T-helper 2 cell treated with Interferon-gamma antibody and Interleukin-4, amounts not matched to agents 5 μg/mL and 100 μg/mL, for 36 hours (primary cell): ENCODE measurements at regions not wholly inside any gene's neighbourhood (a gene's known extent, or its start where the extent isn't known, plus 50 kb on each side); places are given as distances from the start of the nearest gene placed in this dataset.

Experiments used
- DNase-seq: peaks from one replicate; pipeline ENCODE4 v3.0.0; 2021; ENCODE audit warnings: low spot score
- H3K27ac Mint-ChIP-seq: one replicate; pipeline ENCODE4 v1.8.0; 2021; ENCODE audit warnings: mild to moderate bottlenecking, mixed read lengths
- H3K27me3 Mint-ChIP-seq: one replicate; pipeline ENCODE4 v1.8.0; 2021; ENCODE audit warnings: low read depth, mixed read lengths
- H3K36me3 Mint-ChIP-seq: one replicate; pipeline ENCODE4 v1.8.0; 2021; ENCODE audit warnings: low read depth, mixed read lengths
- H3K4me1 Mint-ChIP-seq: one replicate; pipeline ENCODE4 v1.8.0; 2021; ENCODE audit warnings: low read depth, mixed read lengths
- H3K4me3 Mint-ChIP-seq: one replicate; pipeline ENCODE4 v1.8.0; 2022; ENCODE audit warnings: mild to moderate bottlenecking, moderate library complexity, mixed read lengths
- H3K9me3 Mint-ChIP-seq: one replicate; pipeline ENCODE4 v1.8.0; 2021; ENCODE audit warnings: mixed read lengths

DNA sequence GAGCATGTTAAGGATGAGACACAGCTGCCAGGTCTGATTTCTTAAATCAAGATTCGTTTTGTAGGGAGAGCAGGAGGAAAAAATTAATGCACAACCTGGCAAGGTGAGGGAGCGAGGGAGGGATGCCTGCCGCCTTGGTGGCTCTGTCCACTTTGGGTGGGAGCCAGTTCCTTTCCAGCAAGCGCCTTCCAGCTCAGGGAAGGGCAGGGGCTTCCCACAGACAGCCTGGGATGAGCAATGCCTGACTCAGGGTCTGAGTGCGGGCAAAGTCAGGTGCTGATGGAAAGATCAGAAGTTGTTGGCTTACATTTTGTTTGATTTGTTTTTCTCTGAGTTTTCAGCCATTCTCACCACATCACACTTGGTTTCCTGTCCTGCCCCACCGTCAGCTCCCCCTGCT lies 220.7 kb downstream of the ENGASE start:
- Mint-ChIP-seq H3K27ac (no peak overlapping the region), H3K36me3 (no peaks in the 10 kb centered on the region), H3K4me3 (no peak overlapping the region), H3K9me3 (no peaks in the 10 kb centered on the region), H3K27me3 (no peaks in the 10 kb centered on the region), H3K4me1 (no peaks in the 10 kb centered on the region)
- no peak for DNase-seq

- H3K4me3 Mint-ChIP-seq, result no peak overlapping the region
- H3K4me1 Mint-ChIP-seq, result no peaks in the 10 kb centered on the region
- DNase-seq, result peak; percentile 24
- no peak overlapping the region for H3K27ac Mint-ChIP-seq
- no peaks in the 10 kb centered on the region for H3K36me3 Mint-ChIP-seq
- no peaks in the 10 kb centered on the region for H3K9me3 Mint-ChIP-seq
- no peaks in the 10 kb centered on the region for H3K27me3 Mint-ChIP-seq
These were observed 219.9 kb downstream of the ENGASE start for GRCh38 chr17:79294459-79295071.

- Mint-ChIP-seq H3K36me3 (no peaks in the 10 kb centered on the region), H3K9me3 (no peaks in the 10 kb centered on the region)
These were observed 217.9 kb downstream of the ENGASE start for GRCh38 chr17:79292501-79292900.

DNA sequence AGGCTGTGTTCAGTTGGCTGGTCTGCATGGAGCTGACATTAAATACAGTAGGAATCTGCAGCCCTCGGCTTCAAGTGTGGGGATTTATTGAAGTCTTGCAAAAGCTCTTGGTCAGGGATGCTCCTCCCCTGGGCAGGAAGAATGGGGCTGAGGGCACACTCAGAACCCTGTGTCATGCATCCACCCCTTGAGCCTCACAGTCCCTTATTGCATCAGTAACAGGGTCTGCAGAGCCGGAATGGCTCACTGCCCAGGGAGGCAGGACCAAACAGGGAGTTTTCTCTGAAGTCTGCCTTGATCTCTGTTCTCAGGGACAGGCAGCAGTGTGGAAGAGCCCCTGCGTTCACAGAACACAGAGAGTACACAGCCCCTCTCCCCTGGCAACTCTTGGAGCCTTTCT lies 216.8 kb downstream of the ENGASE start:
- Mint-ChIP-seq H3K27ac (no peak overlapping the region), H3K36me3 (no peaks in the 10 kb centered on the region), H3K4me1 (no peaks in the 10 kb centered on the region), H3K9me3 (no peaks in the 10 kb centered on the region), H3K4me3 (no peak overlapping the region), H3K27me3 (no peaks in the 10 kb centered on the region)
- DNase-seq, result no peak

More at GRCh38 chr17:79292501-79292900, 217.9 kb downstream of the ENGASE start:
- no peak for DNase-seq
- no peak overlapping the region for H3K27ac Mint-ChIP-seq
- no peak overlapping the region for H3K4me3 Mint-ChIP-seq
- no peaks in the 10 kb centered on the region for H3K4me1 Mint-ChIP-seq
- no peaks in the 10 kb centered on the region for H3K27me3 Mint-ChIP-seq

DNA sequence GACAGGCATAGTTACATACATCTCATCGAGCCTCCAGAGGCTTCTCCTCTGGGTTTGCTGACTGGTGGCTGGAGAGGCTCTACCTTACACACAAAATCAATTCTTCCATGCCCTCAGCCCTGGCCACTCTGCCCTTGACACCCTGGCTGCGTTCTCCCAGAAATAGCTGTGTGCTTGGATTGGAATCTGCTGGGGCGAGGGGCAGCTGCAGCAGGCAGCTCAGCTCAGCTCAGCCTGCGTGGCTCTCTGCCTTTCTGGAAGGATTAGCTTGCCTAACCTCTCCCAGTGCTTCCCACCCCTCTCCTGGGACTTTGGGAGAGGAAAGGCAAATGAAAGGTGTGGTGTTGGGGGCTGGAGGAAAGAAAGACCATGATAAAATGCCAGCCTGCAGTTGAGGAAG lies 216.1 kb downstream of the ENGASE start:
- no peak for DNase-seq
- no peaks in the 10 kb centered on the region for H3K4me1 Mint-ChIP-seq
- no peaks in the 10 kb centered on the region for H3K9me3 Mint-ChIP-seq
- no peak overlapping the region for H3K27ac Mint-ChIP-seq
- no peaks in the 10 kb centered on the region for H3K27me3 Mint-ChIP-seq
- H3K4me3 Mint-ChIP-seq, result no peak overlapping the region
- H3K36me3 Mint-ChIP-seq, result no peaks in the 10 kb centered on the region

DNA sequence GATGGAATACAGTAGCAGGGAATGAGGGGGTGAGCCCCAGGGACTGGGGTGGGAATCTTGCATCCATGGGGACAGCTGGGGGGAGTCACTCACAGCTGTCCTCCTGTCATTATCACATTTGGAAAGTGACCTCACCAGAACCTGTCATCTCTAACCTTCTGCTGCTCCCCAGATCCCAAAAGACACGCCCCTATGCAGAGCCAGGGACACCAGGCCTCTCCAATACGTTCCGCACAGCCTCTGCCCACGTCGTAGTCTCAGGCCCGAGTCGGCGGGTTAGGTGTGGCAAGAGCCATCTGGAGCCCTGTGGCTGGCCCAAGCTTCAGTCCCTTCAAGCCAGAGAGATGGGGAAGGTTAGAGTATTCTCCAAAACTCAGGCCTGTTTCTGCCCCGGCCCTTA lies 214.3 kb downstream of the ENGASE start:
- H3K27me3 Mint-ChIP-seq, result no peaks in the 10 kb centered on the region
- no peak overlapping the region for H3K4me3 Mint-ChIP-seq
- H3K9me3 Mint-ChIP-seq, result no peaks in the 10 kb centered on the region
- H3K4me1 Mint-ChIP-seq, result no peaks in the 10 kb centered on the region
- DNase-seq, result no peak
- H3K27ac Mint-ChIP-seq, result no peak overlapping the region
- no peaks in the 10 kb centered on the region for H3K36me3 Mint-ChIP-seq

- H3K27ac Mint-ChIP-seq, result no peak overlapping the region
- H3K27me3 Mint-ChIP-seq, result no peaks in the 10 kb centered on the region
- no peaks in the 10 kb centered on the region for H3K36me3 Mint-ChIP-seq
- no peaks in the 10 kb centered on the region for H3K4me1 Mint-ChIP-seq
- DNase-seq, result no peak
- no peaks in the 10 kb centered on the region for H3K9me3 Mint-ChIP-seq
- H3K4me3 Mint-ChIP-seq, result no peak overlapping the region
These were observed 211.8 kb downstream of the ENGASE start for GRCh38 chr17:79286440-79286839.

DNA sequence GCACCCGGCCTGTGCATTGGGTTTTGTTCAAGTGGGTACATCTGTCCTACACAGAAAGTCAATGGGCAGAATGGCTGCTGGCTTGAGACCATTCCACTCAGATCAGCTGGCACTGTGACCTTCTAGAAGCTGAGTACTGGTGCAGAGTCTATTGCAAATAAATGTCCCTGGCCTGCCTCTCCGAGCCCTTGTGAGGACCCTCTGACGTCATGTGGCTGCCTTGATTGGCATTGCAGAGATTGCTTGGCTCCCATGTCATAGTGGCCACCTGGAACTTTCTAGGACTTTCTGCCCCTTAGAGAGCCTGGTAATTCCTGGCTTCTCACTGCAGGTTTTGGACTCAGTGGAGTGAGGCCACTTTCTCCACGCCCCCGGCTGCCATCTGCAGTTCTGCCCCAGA lies 211.3 kb downstream of the ENGASE start:
- no peaks in the 10 kb centered on the region for H3K9me3 Mint-ChIP-seq
- H3K27ac Mint-ChIP-seq, result no peak overlapping the region
- H3K27me3 Mint-ChIP-seq, result no peaks in the 10 kb centered on the region
- no peak overlapping the region for H3K4me3 Mint-ChIP-seq
- no peaks in the 10 kb centered on the region for H3K4me1 Mint-ChIP-seq
- no peak for DNase-seq
- no peaks in the 10 kb centered on the region for H3K36me3 Mint-ChIP-seq

DNA sequence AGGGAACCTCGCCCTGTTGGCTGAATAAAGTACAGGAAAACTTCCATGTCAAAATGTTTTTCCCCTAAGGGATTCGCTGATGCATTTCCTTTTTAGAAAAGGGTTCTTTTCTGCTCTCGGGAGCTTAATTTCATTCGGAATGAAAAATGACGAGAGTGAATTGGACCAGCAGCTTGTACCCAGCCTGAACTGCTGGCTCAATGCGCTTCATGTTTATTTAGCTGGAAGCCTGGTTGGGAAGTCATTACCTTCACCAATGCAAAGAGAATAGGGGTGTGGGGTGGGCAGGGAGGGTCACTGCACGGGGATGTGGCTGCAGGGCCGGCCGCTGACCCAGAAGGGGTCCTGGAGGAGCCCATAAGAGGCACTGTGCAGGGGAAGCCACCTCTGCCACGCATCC lies 207.7 kb downstream of the ENGASE start:
- Mint-ChIP-seq H3K36me3 (no peaks in the 10 kb centered on the region), H3K27me3 (no peaks in the 10 kb centered on the region), H3K4me3 (no peak overlapping the region)

GRCh38 chr17:79281803-79282202 lies 207.2 kb downstream of the ENGASE start:
- no peaks in the 10 kb centered on the region for H3K27me3 Mint-ChIP-seq
- H3K27ac Mint-ChIP-seq, result no peak overlapping the region
- no peak overlapping the region for H3K4me3 Mint-ChIP-seq
- H3K4me1 Mint-ChIP-seq, result no peaks in the 10 kb centered on the region
- H3K9me3 Mint-ChIP-seq, result no peaks in the 10 kb centered on the region
- no peaks in the 10 kb centered on the region for H3K36me3 Mint-ChIP-seq
- DNase-seq, result no peak

More for the DNA sequence above, 207.7 kb downstream of the ENGASE start:
- Mint-ChIP-seq H3K9me3 (no peaks in the 10 kb centered on the region), H3K4me1 (no peaks in the 10 kb centered on the region), H3K27ac (no peak overlapping the region)
- no peak for DNase-seq

GRCh38 chr17:79280866-79281572 lies 206.4 kb downstream of the ENGASE start:
- H3K27me3 Mint-ChIP-seq, result no peaks in the 10 kb centered on the region
- no peaks in the 10 kb centered on the region for H3K9me3 Mint-ChIP-seq
- DNase-seq, result no peak
- no peaks in the 10 kb centered on the region for H3K36me3 Mint-ChIP-seq
- no peak overlapping the region for H3K27ac Mint-ChIP-seq
- no peaks in the 10 kb centered on the region for H3K4me1 Mint-ChIP-seq
- no peak overlapping the region for H3K4me3 Mint-ChIP-seq

DNA sequence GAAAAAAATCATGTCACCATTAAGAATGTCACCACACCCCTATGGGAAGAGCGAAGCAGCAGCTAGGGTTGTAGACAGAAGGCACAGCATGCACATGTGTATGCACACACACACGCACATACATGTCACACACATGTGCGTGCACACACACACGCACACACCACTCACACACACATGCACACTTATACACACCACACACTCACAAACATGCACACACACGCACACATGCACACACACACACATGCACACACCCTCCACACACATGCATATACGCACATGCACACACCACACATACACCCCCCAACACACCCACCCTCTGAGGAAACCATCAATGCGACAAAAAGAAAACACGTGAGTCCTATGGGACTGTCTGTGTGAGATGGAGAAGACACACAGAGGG lies 205.4 kb downstream of the ENGASE start:
- Mint-ChIP-seq H3K36me3 (no peaks in the 10 kb centered on the region), H3K4me3 (no peak overlapping the region), H3K9me3 (no peaks in the 10 kb centered on the region), H3K4me1 (no peaks in the 10 kb centered on the region), H3K27ac (no peak overlapping the region), H3K27me3 (no peaks in the 10 kb centered on the region)
- DNase-seq, result no peak

- H3K27ac Mint-ChIP-seq, result no peak overlapping the region
- no peak overlapping the region for H3K4me3 Mint-ChIP-seq
- no peaks in the 10 kb centered on the region for H3K4me1 Mint-ChIP-seq
- no peaks in the 10 kb centered on the region for H3K36me3 Mint-ChIP-seq
- no peaks in the 10 kb centered on the region for H3K27me3 Mint-ChIP-seq
- DNase-seq, result no peak
- H3K9me3 Mint-ChIP-seq, result no peaks in the 10 kb centered on the region
These were observed 204.7 kb downstream of the ENGASE start for GRCh38 chr17:79279320-79279719.

DNA sequence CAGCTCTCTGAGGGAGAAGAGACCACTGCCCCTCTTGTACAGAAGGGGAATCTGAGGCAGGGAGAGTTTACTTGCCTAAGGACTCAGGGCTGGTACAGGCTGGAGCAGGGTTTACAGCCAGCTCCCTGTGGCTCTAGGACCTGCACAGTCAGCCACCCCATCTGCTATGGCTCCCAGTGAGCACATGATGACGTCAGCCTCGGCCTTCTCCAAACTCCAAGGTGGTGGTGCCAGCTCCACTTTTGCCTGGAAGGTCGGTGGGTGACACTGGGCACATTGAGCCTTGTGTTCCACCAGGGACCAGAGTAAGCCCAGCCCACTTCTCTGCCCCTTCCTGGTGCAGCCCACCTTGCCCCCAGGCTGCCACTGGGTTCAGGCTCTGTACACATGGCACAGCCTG lies 202.2 kb downstream of the ENGASE start:
- H3K4me1 Mint-ChIP-seq, result no peaks in the 10 kb centered on the region
- no peaks in the 10 kb centered on the region for H3K36me3 Mint-ChIP-seq
- H3K9me3 Mint-ChIP-seq, result no peaks in the 10 kb centered on the region
- DNase-seq, result no peak
- no peak overlapping the region for H3K27ac Mint-ChIP-seq
- no peaks in the 10 kb centered on the region for H3K27me3 Mint-ChIP-seq
- no peak overlapping the region for H3K4me3 Mint-ChIP-seq

DNA sequence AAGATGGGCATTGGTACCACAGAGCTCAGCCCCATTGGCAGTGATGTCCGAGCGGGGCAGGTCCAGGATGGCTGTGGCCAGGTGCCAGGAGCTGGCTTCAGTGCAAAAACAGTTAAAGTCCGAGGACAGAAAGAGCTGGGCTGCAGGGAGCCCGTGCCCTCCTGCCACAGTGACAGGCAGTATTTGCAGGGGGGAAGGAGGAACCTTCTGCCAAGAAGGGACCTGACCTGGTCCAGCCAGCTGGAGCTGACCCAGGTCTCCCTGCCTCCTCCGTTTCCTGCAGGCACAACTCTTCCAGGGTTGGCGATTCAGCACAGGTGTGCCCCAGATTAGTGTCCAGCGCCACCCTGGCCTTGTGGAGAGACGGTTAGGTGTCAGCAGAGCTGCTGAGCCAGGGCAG lies 199.0 kb downstream of the ENGASE start:
- Mint-ChIP-seq H3K9me3 (no peaks in the 10 kb centered on the region), H3K4me1 (no peaks in the 10 kb centered on the region), H3K36me3 (no peaks in the 10 kb centered on the region), H3K27ac (no peak overlapping the region), H3K4me3 (no peak overlapping the region), H3K27me3 (no peaks in the 10 kb centered on the region)
- DNase-seq, result no peak
